TTC549 (cell line): ENCODE measurements at regions not wholly inside any gene's neighbourhood (a gene's known extent, or its start where the extent isn't known, plus 50 kb on each side); places are given as distances from the start of the nearest gene placed in this dataset.
"Not testable (repeated sequence)": the region's sequence is repeated elsewhere in the genome, so short reads cannot be mapped to it uniquely, and the experiment has no call there.

Experiments used
- FAIRE-seq: peaks from 2 replicates; lab custom pipeline; 2012; peaks lifted over from hg19 to GRCh38; lab: Jason Lieb, UNC

- FAIRE-seq = no peak
Observed at GRCh38 chr2:200174433-200175216, 131.9 kb upstream of the SPATS2L start.

GRCh38 chr2:200177971-200178911 lies 128.3 kb upstream of the SPATS2L start:
- FAIRE-seq = no peak

- no peak for FAIRE-seq
Observed at GRCh38 chr2:200179151-200179550, 127.3 kb upstream of the SPATS2L start.

- no peak for FAIRE-seq
Observed at GRCh38 chr2:200180943-200181342, 125.5 kb upstream of the SPATS2L start.

- FAIRE-seq = no peak
Observed at GRCh38 chr2:200181755-200182154, 124.7 kb upstream of the SPATS2L start.

- no peak for FAIRE-seq
Observed at GRCh38 chr2:200184748-200185627, 121.5 kb upstream of the SPATS2L start.

- FAIRE-seq = no peak
Observed at GRCh38 chr2:200185628-200186000, 120.9 kb upstream of the SPATS2L start.

- FAIRE-seq = no peak
Observed at GRCh38 chr2:200186002-200186401, 120.5 kb upstream of the SPATS2L start.

- FAIRE-seq = no peak
Observed at GRCh38 chr2:200188876-200189275, 117.6 kb upstream of the SPATS2L start.

- no peak for FAIRE-seq
Observed at GRCh38 chr2:200189964-200190363, 116.5 kb upstream of the SPATS2L start.

- FAIRE-seq = no peak
Observed at GRCh38 chr2:200193331-200193730, 113.2 kb upstream of the SPATS2L start.

- no peak for FAIRE-seq
Observed at GRCh38 chr2:200193791-200194190, 112.7 kb upstream of the SPATS2L start.

- FAIRE-seq = no peak
Observed at GRCh38 chr2:200194746-200195145, 111.7 kb upstream of the SPATS2L start.

GRCh38 chr2:200199005-200199404 lies 107.5 kb upstream of the SPATS2L start:
- FAIRE-seq = no peak

- no peak for FAIRE-seq
Observed at GRCh38 chr2:200199576-200200263, 106.8 kb upstream of the SPATS2L start.

- not testable (repeated sequence) for FAIRE-seq
Observed at GRCh38 chr2:200201839-200202238, 104.7 kb upstream of the SPATS2L start.

GRCh38 chr2:200203381-200203827 lies 103.1 kb upstream of the SPATS2L start:
- no peak for FAIRE-seq

GRCh38 chr2:200208041-200208440 lies 98.5 kb upstream of the SPATS2L start:
- FAIRE-seq = no peak

GRCh38 chr2:200209030-200209429 lies 97.5 kb upstream of the SPATS2L start:
- FAIRE-seq = no peak

- FAIRE-seq = no peak
Observed at GRCh38 chr2:200211643-200212042, 94.8 kb upstream of the SPATS2L start.

GRCh38 chr2:200212862-200213425 lies 93.5 kb upstream of the SPATS2L start:
- FAIRE-seq = no peak
